Breast epithelium (tissue), 3 donors: ENCODE measurements at regions not wholly inside any gene's neighbourhood (a gene's known extent, or its start where the extent isn't known, plus 50 kb on each side); places are given as distances from the start of the nearest gene placed in this dataset.

ENCODE experiments used
- CTCF ChIP-seq, 3 donors: fragments of 450-650 bp; IDR thresholded peaks; one replicate each; pipeline ENCODE4 v1.5.1; 2016 to 2017; ENCODE audit warnings: antibody characterized with exemption in 3 of 3, mild to moderate bottlenecking in 3 of 3, moderate library complexity in 3 of 3
- POLR2AphosphoS5 ChIP-seq, 3 donors: sonication (generic); formaldehyde crosslinking; IDR thresholded peaks; one replicate each; pipeline ENCODE4 v1.6.1; 2017; ENCODE audit warnings: antibody characterized with exemption in 3 of 3

- TF ChIP-seq CTCF (IDR thresholded peaks at IDR 0.05): no peak
- TF ChIP-seq POLR2AphosphoS5 (IDR thresholded peaks at IDR 0.05): no peak
Measured at GRCh38 chr1:199959033-199959774, 68.3 kb upstream of the NR5A2 start.
